GM23338 (cell line): ENCODE measurements at regions not wholly inside any gene's neighbourhood (a gene's known extent, or its start where the extent isn't known, plus 50 kb on each side); places are given as distances from the start of the nearest gene placed in this dataset.

ENCODE experiments used
- ATAC-seq: fragments of 200-7000 bp; cut with Tn5 transposase; 3 replicates; pipeline ENCODE4 v1.9.1; 2020
- DNase-seq: peaks from one replicate; pipeline ENCODE4 v3.0.0-alpha.2; 2015; ENCODE audit warnings: low spot score
- H2AFZ ChIP-seq: fragments of 200-600 bp; sonication (generic); 2 replicates; pipeline ENCODE4 v1.8.0; 2016; ENCODE audit warnings: antibody characterized with exemption, mild to moderate bottlenecking, moderate library complexity
- H3F3A ChIP-seq: fragments of 200-600 bp; sonication (generic); replicated peaks from 2 replicates; pipeline ENCODE4 v1.8.0; 2017; ENCODE audit warnings: antibody characterized with exemption, mixed run types, low read depth
- H3K27ac ChIP-seq: fragments of 200-600 bp; sonication (generic); 2 replicates; pipeline ENCODE4 v1.6.1; 2016; ENCODE audit warnings: low read depth
- H3K27me3 ChIP-seq: fragments of 200-600 bp; sonication (generic); 2 replicates; pipeline ENCODE4 v1.8.0; 2016; ENCODE audit warnings: mild to moderate bottlenecking, mixed run types, moderate library complexity; ENCODE audit not compliant: insufficient read depth
- H3K36me3 ChIP-seq: fragments of 200-600 bp; sonication (generic); 2 replicates; pipeline ENCODE4 v1.8.0; 2016; ENCODE audit warnings: mild to moderate bottlenecking; ENCODE audit not compliant: insufficient read depth
- H3K4me1 ChIP-seq: fragments of 200-600 bp; sonication (generic); 2 replicates; pipeline ENCODE4 v1.8.0; 2016; ENCODE audit warnings: mild to moderate bottlenecking, moderate library complexity; ENCODE audit not compliant: insufficient read depth
- H3K4me2 ChIP-seq: fragments of 200-600 bp; sonication (generic); 2 replicates; pipeline ENCODE4 v1.7.1; 2017; ENCODE audit warnings: mixed run types
- H3K4me3 ChIP-seq: fragments of 200-600 bp; sonication (generic); 2 replicates; pipeline ENCODE4 v1.6.1; 2016; ENCODE audit warnings: mixed run types
- H3K79me2 ChIP-seq: fragments of 200-600 bp; sonication (generic); replicated peaks from 2 replicates; pipeline ENCODE4 v1.8.0; 2017; ENCODE audit warnings: mild to moderate bottlenecking; ENCODE audit not compliant: insufficient read depth
- H3K9me2 ChIP-seq: fragments of 200-600 bp; sonication (generic); 2 replicates; pipeline ENCODE4 v1.8.0; 2017; ENCODE audit not compliant: insufficient read depth
- H4K20me1 ChIP-seq: fragments of 200-600 bp; sonication (generic); replicated peaks from 2 replicates; pipeline ENCODE4 v1.8.0; 2017; ENCODE audit warnings: mild to moderate bottlenecking; ENCODE audit not compliant: insufficient read depth
- H3K27ac Mint-ChIP-seq: 2 replicates; pipeline ENCODE4 v1.8.0; 2020; ENCODE audit warnings: inconsistent platforms, mild to moderate bottlenecking, moderate library complexity, mixed read lengths
- H3K27me3 Mint-ChIP-seq: 3 replicates; pipeline ENCODE4 v1.8.0; 2022; ENCODE audit warnings: low read depth, mild to moderate bottlenecking, moderate library complexity, mixed read lengths, inconsistent platforms; ENCODE audit not compliant: insufficient read depth, poor library complexity
- H3K36me3 Mint-ChIP-seq: 3 replicates; pipeline ENCODE4 v1.8.0; 2021; ENCODE audit warnings: low read depth, mild to moderate bottlenecking, inconsistent platforms, moderate library complexity, mixed read lengths
- H3K4me1 Mint-ChIP-seq: 3 replicates; pipeline ENCODE4 v1.8.0; 2020; ENCODE audit warnings: mild to moderate bottlenecking, inconsistent platforms, mixed read lengths
- H3K4me3 Mint-ChIP-seq: 3 replicates; pipeline ENCODE4 v1.8.0; 2021; ENCODE audit warnings: moderate library complexity, mild to moderate bottlenecking, inconsistent platforms, mixed read lengths
- H3K9me3 Mint-ChIP-seq: 3 replicates; pipeline ENCODE4 v1.8.0; 2020; ENCODE audit warnings: moderate library complexity, mild to moderate bottlenecking, inconsistent platforms, mixed read lengths
- CREB1 ChIP-seq: fragments of 250-450 bp; sonication (Bioruptor Pico); IDR thresholded peaks from 2 replicates; pipeline ENCODE4 v1.5.0; 2020; ENCODE audit warnings: low read depth, mild to moderate bottlenecking, moderate library complexity
- CTCF ChIP-seq, 2 experiments: fragments of 200-600 bp in 1 of 2; sonication (generic) in 1 of 2; conservative IDR thresholded peaks; 2 replicates each; pipeline versions ENCODE4 v1.5.1 to v1.6.1; 2016 to 2017; ENCODE audit warnings: antibody characterized with exemption in 2 of 2, low read depth in 2 of 2, mild to moderate bottlenecking in 2 of 2, moderate library complexity in 1 of 2
- EZH2phosphoT487 ChIP-seq: fragments of 200-600 bp; sonication (generic); IDR thresholded peaks from one replicate; pipeline ENCODE4 v1.8.1; 2018; ENCODE audit warnings: antibody characterized with exemption; ENCODE audit not compliant: unreplicated experiment
- POLR2AphosphoS5 ChIP-seq: IDR thresholded peaks from 2 replicates; pipeline ENCODE4 v1.6.1; 2016; ENCODE audit warnings: antibody characterized with exemption, low read depth
- REST ChIP-seq: IDR thresholded peaks from one replicate; pipeline ENCODE4 v1.6.1; 2018; ENCODE audit warnings: antibody characterized with exemption; ENCODE audit not compliant: unreplicated experiment
- ZNF114 ChIP-seq: fragments of 250-450 bp; sonication (Bioruptor Pico); IDR thresholded peaks from 2 replicates; pipeline ENCODE4 v1.5.0; 2020; ENCODE audit warnings: mild to moderate bottlenecking, moderate library complexity
- ZNF462 ChIP-seq: fragments of 250-450 bp; sonication (Bioruptor Pico); IDR thresholded peaks from 2 replicates; pipeline ENCODE4 v1.5.0; 2020; ENCODE audit warnings: mild to moderate bottlenecking, moderate library complexity

GRCh38 chr4:136495851-136496250 lies 1036.4 kb downstream of the PCDH18 start (continued):
- no peak for TF ChIP-seq ZNF462 (CRISPR knock-in tag)
- no peak for TF ChIP-seq CREB1
- no peak for TF ChIP-seq POLR2AphosphoS5

GRCh38 chr4:136495076-136495475 lies 1037.2 kb downstream of the PCDH18 start:
- Histone ChIP-seq H3K27me3 (no peaks in the 10 kb centered on the region), H3K4me2 (no peak overlapping the region), H3K4me3 (no peak overlapping the region), H4K20me1 (no peaks in the 10 kb centered on the region), H3K9me2 (no peaks in the 10 kb centered on the region), H3K27ac (no peak overlapping the region), H3K79me2 (no peaks in the 10 kb centered on the region), H3F3A (no peaks in the 10 kb centered on the region), H2AFZ (no peak overlapping the region), H3K4me1 (no peaks in the 10 kb centered on the region), H3K36me3 (no peaks in the 10 kb centered on the region)
- peak; percentile 5 for DNase-seq
- Mint-ChIP-seq H3K4me1 (peaks cover 3% of the 10 kb centered on the region; the same call in 2 of the 3 replicates), H3K27ac (no peak overlapping the region), H3K4me3 (no peak overlapping the region), H3K27me3 (peaks cover 2% of the 10 kb centered on the region), H3K9me3 (no peaks in the 10 kb centered on the region), H3K36me3 (no peaks in the 10 kb centered on the region)
- ATAC-seq, result no peak
- TF ChIP-seq ZNF114 (CRISPR knock-in tag) (no peak), CREB1 (no peak), EZH2phosphoT487 (no peak), REST (no peak), CTCF (conservative IDR thresholded peaks at IDR 0.05; ENCODE audit: low read depth in 2 of 2) (no peak)
